Epithelial cell of proximal tubule (primary cell): ENCODE measurements at regions not wholly inside any gene's neighbourhood (a gene's known extent, or its start where the extent isn't known, plus 50 kb on each side); places are given as distances from the start of the nearest gene placed in this dataset.

Experiments used
- DNase-seq: peaks from one replicate; pipeline ENCODE4 v3.0.0-alpha.2; 2011; ENCODE audit warnings: low read depth
- H3K4me3 ChIP-seq: 2 replicates; pipeline ENCODE4 v1.5.1; 2011; ENCODE audit warnings: low read depth, mild to moderate bottlenecking, low read length
- CTCF ChIP-seq: conservative IDR thresholded peaks from 2 replicates; pipeline ENCODE4 v1.5.1; 2012; ENCODE audit warnings: low read depth, mild to moderate bottlenecking, low read length

DNA sequence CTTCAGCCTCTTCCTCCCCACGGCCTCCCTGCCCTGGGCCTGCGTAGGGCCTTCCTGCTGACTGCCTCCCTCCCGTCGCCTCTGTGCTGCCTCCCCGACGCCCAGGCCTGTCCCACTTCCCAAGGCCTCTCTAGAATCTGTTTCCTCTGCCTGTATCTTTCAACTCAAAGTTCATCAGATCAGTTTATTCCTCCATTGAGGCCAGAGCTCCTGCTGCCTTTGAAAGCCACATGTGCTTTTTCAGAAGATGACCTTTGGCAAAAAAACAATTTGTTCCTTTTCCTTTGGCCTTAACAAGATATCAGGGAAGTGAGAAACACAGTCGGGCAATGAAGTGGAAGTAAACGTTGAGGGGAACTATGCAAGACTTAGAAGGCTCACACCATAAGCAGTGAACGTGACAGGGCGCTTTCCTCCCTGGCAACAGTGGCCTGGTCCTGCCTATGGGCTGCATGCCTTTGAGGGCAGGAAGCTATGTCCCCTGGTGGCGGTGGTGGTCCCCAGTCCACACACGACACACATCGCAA, 85.9 kb downstream of the PSMG1 start:
- no peak overlapping the region for H3K4me3 ChIP-seq
- DNase-seq, result no peak
- no peak for TF ChIP-seq CTCF

GRCh38 chr21:39096754-39097153, 86.5 kb downstream of the PSMG1 start:
- no peak for TF ChIP-seq CTCF
- no peak overlapping the region for H3K4me3 ChIP-seq
- no peak for DNase-seq

DNA sequence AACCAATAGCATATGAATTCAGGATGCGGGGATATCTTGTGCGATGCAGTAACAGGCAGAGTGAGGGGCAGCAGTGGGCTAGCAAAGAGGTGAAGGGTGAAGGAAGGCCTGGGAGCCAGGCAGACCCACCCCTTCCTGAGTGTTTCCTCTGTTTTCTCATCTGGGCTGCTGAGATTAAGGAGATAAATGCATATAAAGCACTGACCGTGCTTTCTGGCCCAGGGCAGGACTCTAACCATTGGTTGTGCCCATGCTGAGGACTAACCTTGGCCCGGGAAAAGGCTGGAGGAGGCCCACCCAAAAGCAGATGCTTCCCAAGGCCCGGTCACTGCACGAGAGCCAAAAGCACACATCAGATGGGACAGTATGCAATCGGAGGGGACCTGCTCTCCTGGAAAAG, 87.6 kb downstream of the PSMG1 start:
- no peak for DNase-seq
- no peak for TF ChIP-seq CTCF
- H3K4me3 ChIP-seq, result no peak overlapping the region

DNA sequence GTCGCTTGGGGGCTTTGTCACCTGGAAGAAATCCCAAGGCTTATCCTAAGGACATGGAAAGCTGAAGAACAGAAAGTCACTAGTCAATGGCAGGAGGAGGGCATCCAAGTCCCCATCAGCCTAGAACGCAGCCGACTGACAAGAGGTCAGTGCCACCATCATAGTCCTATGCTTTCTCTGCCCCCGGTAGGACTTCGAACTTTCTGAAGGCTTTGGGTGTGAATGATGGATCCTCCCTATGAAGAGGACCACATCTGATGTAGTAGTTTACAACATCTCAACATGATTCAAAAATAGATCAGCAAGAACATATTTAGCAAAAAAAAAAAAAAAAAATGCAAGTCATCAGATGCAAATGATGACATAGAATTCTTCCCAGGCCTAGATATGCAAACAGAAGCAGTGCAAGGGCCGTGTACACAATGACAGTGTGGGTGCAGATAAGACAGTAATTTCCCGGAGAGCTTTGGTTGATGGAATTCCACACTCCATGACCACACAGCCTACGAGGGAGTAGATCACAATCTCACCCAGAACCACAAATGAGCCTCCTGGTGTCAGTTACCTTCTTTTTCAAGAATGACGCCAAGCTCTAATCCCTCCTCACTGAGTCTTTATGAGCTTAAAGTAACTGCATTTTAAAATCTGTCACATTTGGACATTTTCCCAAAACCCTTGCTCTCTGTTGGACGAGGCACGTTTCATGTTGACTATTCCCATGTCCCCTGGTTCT, 88.2 kb downstream of the PSMG1 start:
- no peak for DNase-seq
- no peak for TF ChIP-seq CTCF
- no peak overlapping the region for H3K4me3 ChIP-seq

GRCh38 chr21:39094087-39094780, 89.0 kb downstream of the PSMG1 start:
- no peak for TF ChIP-seq CTCF
- H3K4me3 ChIP-seq, result no peak overlapping the region

GRCh38 chr21:39093526-39093925, 89.7 kb downstream of the PSMG1 start:
- DNase-seq, result no peak
- H3K4me3 ChIP-seq, result no peak overlapping the region
- no peak for TF ChIP-seq CTCF

More at GRCh38 chr21:39094087-39094780, 89.0 kb downstream of the PSMG1 start:
- no peak for DNase-seq

- peak; percentile 41 for TF ChIP-seq CTCF
- DNase-seq, result peak; percentile 13
- H3K4me3 ChIP-seq, result no peak overlapping the region
These were observed 94.3 kb downstream of the PSMG1 start for GRCh38 chr21:39088831-39089380.
